Erythroblast (primary cell): ENCODE measurements at regions not wholly inside any gene's neighbourhood (a gene's known extent, or its start where the extent isn't known, plus 50 kb on each side); places are given as distances from the start of the nearest gene placed in this dataset.

Source experiments
- GATA1 ChIP-seq: IDR thresholded peaks from 2 replicates; pipeline ENCODE4 v1.6.1; 2011; ENCODE audit warnings: low read depth, mild to moderate bottlenecking, control low read depth, low read length, moderate library complexity
- POLR2A ChIP-seq: IDR thresholded peaks from 2 replicates; pipeline ENCODE4 v1.6.1; 2011; ENCODE audit warnings: mild to moderate bottlenecking, low read length

- TF ChIP-seq POLR2A = no peak
- no peak for TF ChIP-seq GATA1
These were observed 154.3 kb downstream of the ANKRD60 start for GRCh38 chr20:58073945-58074856.
